HEK293T (cell line): ENCODE measurements at regions not wholly inside any gene's neighbourhood (a gene's known extent, or its start where the extent isn't known, plus 50 kb on each side); places are given as distances from the start of the nearest gene placed in this dataset.

ENCODE experiments used
- BHLHE40 ChIP-seq: fragments of 450-650 bp; IDR thresholded peaks from 2 replicates; pipeline ENCODE4 v1.6.1; 2016; ENCODE audit warnings: mild to moderate bottlenecking, moderate library complexity, borderline replicate concordance
- CTBP1 ChIP-seq: fragments of 450-650 bp; IDR thresholded peaks from 2 replicates; pipeline ENCODE4 v1.6.1; 2016; ENCODE audit warnings: borderline replicate concordance
- ELF4 ChIP-seq: fragments of 450-650 bp; IDR thresholded peaks from 2 replicates; pipeline ENCODE4 v1.6.1; 2017; ENCODE audit warnings: antibody characterized with exemption
- FOXA1 ChIP-seq: fragments of 450-650 bp; IDR thresholded peaks from 2 replicates; pipeline ENCODE4 v1.6.1; 2016; ENCODE audit warnings: mild to moderate bottlenecking
- FOXK2 ChIP-seq: fragments of 450-650 bp; IDR thresholded peaks from 2 replicates; pipeline ENCODE4 v1.6.1; 2016; ENCODE audit warnings: mild to moderate bottlenecking
- FOXM1 ChIP-seq: fragments of 450-650 bp; IDR thresholded peaks from 2 replicates; pipeline ENCODE4 v1.6.1; 2017; ENCODE audit warnings: mild to moderate bottlenecking, borderline replicate concordance
- HDGF ChIP-seq: fragments of 450-650 bp; IDR thresholded peaks from 2 replicates; pipeline ENCODE4 v1.6.1; 2017; ENCODE audit warnings: antibody characterized with exemption, borderline replicate concordance
- L3MBTL2 ChIP-seq: fragments of 450-650 bp; conservative IDR thresholded peaks from 2 replicates; pipeline ENCODE4 v1.6.1; 2016; ENCODE audit warnings: mild to moderate bottlenecking
- LEF1 ChIP-seq: fragments of 450-650 bp; IDR thresholded peaks from 2 replicates; pipeline ENCODE4 v1.6.1; 2017; ENCODE audit warnings: mild to moderate bottlenecking, borderline replicate concordance
- SP1 ChIP-seq: fragments of 450-650 bp; IDR thresholded peaks from 2 replicates; pipeline ENCODE4 v1.6.1; 2017
- SUZ12 ChIP-seq: fragments of 450-650 bp; IDR thresholded peaks from 2 replicates; pipeline ENCODE4 v1.6.1; 2016; ENCODE audit warnings: mild to moderate bottlenecking

DNA sequence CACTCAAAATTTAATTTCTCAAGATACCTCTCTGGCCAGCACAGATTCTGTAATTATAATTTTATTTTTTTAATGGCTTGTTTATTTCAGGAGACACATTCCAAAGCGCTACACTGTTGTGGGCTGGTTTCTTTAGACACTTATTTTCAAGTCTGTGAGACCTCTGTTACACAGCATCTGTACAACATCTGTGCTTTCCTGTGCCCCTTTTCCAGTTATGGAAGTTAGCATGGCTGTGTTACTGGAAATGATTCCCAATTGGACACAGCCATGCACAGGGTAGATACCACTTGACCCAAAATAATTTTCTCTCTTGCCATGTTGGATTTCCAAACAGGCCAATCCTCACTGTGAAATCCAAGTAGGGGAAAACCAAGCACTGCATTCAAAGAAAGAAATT lies 172.3 kb upstream of the ADCY1 start:
- TF ChIP-seq FOXM1, result no peak
- no peak for TF ChIP-seq L3MBTL2
- no peak for TF ChIP-seq HDGF
- TF ChIP-seq CTBP1, result no peak
- TF ChIP-seq SP1, result no peak
- no peak for TF ChIP-seq LEF1
- TF ChIP-seq FOXK2, result no peak
- no peak for TF ChIP-seq BHLHE40
- no peak for TF ChIP-seq ELF4
- no peak for TF ChIP-seq SUZ12
- no peak for TF ChIP-seq FOXA1
